ENCODE measurements at regions not wholly inside any gene's neighbourhood (a gene's known extent, or its start where the extent isn't known, plus 50 kb on each side); places are given as distances from the start of the nearest gene placed in this dataset.

GRCh38 chr17:45664921-45665320, 119.2 kb upstream of the CRHR1 start:
- dilution Hi-C loops (cut with MboI; ENCODE audit: extremely low pct_ligation_motif_present, low sequenced_read_pairs) = no loop called here
- DNase-seq (ENCODE audit: low read depth, low spot score) (no peak), FAIRE-seq (no peak)
- no peaks in the 10 kb centered on the region for H3K9me1 ChIP-seq (replicated peaks; ENCODE audit: control insufficient read depth, extremely low read depth, insufficient read depth, low read length)
- H3K27ac ChIP-seq (ENCODE audit: insufficient read depth, low read depth, low read length) = no peak overlapping the region
- ChIA-PET CTCF (interaction anchor here (1.0 to 2.9 kb wide), 3 partner anchors 15 to 119 kb away, joined by 3 to 9 read pairs (median 3); partner anchors contain the start of gene CRHR1), POLR2A (no interaction called here)
- no peak overlapping the region for H2AFZ ChIP-seq (ENCODE audit: low read depth, low read length)
- no peaks in the 10 kb centered on the region for H3K36me3 ChIP-seq (ENCODE audit: control insufficient read depth in 2 of 2, extremely low read depth in 1 of 2, insufficient read depth in 2 of 2, low read length in 2 of 2)
- intact Hi-C loops (cut with micrococcal nuclease) = no loop called here
- H3K4me2 ChIP-seq (ENCODE audit: insufficient read depth, low read length) = no peak overlapping the region
- H4K20me1 ChIP-seq (replicated peaks; ENCODE audit: control insufficient read depth, extremely low read depth, insufficient read depth, low read length) = no peaks in the 10 kb centered on the region
- no peaks in the 10 kb centered on the region for H3K9me3 ChIP-seq (replicated peaks; ENCODE audit: control insufficient read depth, insufficient read depth, low read length)
- H3K9ac ChIP-seq (replicated peaks; ENCODE audit: extremely low read depth, insufficient read depth, low read length) = no peak overlapping the region
- H3K4me3 ChIP-seq (replicated peaks in 1 of 3; ENCODE audit: insufficient read depth in 1 of 3, low read depth in 1 of 3, low read length in 3 of 3) = no peak overlapping the region
- TF ChIP-seq FOS (IDR thresholded peaks at IDR 0.05; ENCODE audit: borderline replicate concordance, insufficient read depth, low read length) (no peak), GATA2 (IDR thresholded peaks at IDR 0.05; ENCODE audit: insufficient read depth, insufficient read length, low read depth, low read length) (no peak), MYC (IDR thresholded peaks at IDR 0.05; ENCODE audit: low read depth, low read length) (no peak), EZH2 (IDR thresholded peaks at IDR 0.05; ENCODE audit: borderline replicate concordance, low read depth, low read length, severe bottlenecking) (no peak), POLR2A (IDR thresholded peaks at IDR 0.05; ENCODE audit: low read depth, low read length) (no peak), POLR2AphosphoS5 (IDR thresholded peaks at IDR 0.05; ENCODE audit: insufficient read depth, low read depth, low read length) (no peak), JUN (IDR thresholded peaks at IDR 0.05; ENCODE audit: borderline replicate concordance, insufficient read depth, insufficient read length, low read depth) (no peak)
- TF ChIP-seq, protein P1, sequence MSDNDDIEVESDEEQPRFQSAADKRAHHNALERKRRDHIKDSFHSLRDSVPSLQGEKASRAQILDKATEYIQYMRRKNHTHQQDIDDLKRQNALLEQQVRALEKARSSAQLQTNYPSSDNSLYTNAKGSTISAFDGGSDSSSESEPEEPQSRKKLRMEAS (IDR thresholded peaks at IDR 0.05; ENCODE audit: insufficient read depth, insufficient read length) = no peak
- TF ChIP-seq, protein P2, sequence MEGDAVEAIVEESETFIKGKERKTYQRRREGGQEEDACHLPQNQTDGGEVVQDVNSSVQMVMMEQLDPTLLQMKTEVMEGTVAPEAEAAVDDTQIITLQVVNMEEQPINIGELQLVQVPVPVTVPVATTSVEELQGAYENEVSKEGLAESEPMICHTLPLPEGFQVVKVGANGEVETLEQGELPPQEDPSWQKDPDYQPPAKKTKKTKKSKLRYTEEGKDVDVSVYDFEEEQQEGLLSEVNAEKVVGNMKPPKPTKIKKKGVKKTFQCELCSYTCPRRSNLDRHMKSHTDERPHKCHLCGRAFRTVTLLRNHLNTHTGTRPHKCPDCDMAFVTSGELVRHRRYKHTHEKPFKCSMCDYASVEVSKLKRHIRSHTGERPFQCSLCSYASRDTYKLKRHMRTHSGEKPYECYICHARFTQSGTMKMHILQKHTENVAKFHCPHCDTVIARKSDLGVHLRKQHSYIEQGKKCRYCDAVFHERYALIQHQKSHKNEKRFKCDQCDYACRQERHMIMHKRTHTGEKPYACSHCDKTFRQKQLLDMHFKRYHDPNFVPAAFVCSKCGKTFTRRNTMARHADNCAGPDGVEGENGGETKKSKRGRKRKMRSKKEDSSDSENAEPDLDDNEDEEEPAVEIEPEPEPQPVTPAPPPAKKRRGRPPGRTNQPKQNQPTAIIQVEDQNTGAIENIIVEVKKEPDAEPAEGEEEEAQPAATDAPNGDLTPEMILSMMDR (IDR thresholded peaks at IDR 0.05; ENCODE audit: extremely low read depth in 1 of 2, insufficient read depth in 1 of 2, low read depth in 1 of 2, low read length in 2 of 2) = no peak
- no peaks in the 10 kb centered on the region for H3K79me2 ChIP-seq (ENCODE audit: control insufficient read depth, insufficient read depth, low read length)
- BruUV-seq (replicated peaks) = no TSS peak
- H3K27me3 ChIP-seq (ENCODE audit: control insufficient read depth in 2 of 2, insufficient read depth in 2 of 2, low read length in 2 of 2) = peaks cover 8 to 22% of the 10 kb centered on the region in 2 experiments
- no peaks in the 10 kb centered on the region for H3K4me1 ChIP-seq (ENCODE audit: control insufficient read depth, extremely low read depth, insufficient read depth, low read length)
